ENCODE measurements at regions not wholly inside any gene's neighbourhood (a gene's known extent, or its start where the extent isn't known, plus 50 kb on each side); places are given as distances from the start of the nearest gene placed in this dataset.

DNA sequence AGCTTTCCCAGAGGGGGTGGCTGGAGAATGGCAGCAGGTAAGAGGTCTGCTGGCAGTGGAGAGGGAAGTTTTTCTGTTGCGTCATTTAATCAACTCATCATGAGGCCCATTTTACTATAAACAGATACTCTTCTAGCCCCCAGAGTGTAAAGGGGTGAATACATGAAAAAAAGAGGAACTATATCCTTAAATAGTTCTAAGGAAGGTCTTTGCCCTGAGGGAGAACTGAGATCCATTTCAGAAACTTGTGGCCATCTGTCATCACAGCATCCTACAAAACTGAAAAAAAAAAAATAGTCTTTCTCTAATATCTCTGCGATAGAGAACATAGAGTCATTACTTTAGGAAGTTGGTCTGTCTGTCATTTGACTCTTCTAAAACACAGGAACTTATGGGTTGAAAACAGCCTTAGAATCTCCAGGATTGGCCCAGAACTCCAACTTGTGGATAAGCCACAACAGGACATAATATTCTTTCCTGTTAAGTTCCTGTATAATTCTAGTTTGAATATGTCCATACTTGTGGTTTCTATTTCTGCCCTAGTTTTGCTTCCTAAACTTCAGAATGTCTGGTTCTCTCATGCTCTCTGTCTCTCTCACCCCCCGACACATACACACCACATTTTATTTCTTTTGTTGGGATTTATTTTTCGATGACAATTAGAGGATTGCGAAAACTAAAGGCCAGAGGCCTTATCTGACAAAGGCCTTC, 238.5 kb upstream of the PIK3R1 start:
- in situ Hi-C loops (cut with MboI; ENCODE audit: low pct_ligation_motif_present in 1 of 4, low pct_unique_long_range_greater_than_20kb in 1 of 4, low sequenced_read_pairs in 3 of 4) = no loop called here
- DNase-seq = no peak
- Histone ChIP-seq H3K27ac (peak overlapping the region in 1 of 4 donors; percentile 16), H3K4me1 (peaks cover 0 to 8% (median 2%) of the 10 kb centered on the region in 4 donors), H3K4me3 (no peak overlapping the region), H3K36me3 (no peaks in the 10 kb centered on the region), H3K9me3 (no peaks in the 10 kb centered on the region), H3K27me3 (no peaks in the 10 kb centered on the region)
- TF ChIP-seq POLR2A (IDR thresholded peaks at IDR 0.05) = no peak
- TF ChIP-seq EP300 (IDR thresholded peaks at IDR 0.05; ENCODE audit: low read depth) = no peak
- no peak for TF ChIP-seq POLR2AphosphoS5 (IDR thresholded peaks at IDR 0.05)
- TF ChIP-seq, protein P1, sequence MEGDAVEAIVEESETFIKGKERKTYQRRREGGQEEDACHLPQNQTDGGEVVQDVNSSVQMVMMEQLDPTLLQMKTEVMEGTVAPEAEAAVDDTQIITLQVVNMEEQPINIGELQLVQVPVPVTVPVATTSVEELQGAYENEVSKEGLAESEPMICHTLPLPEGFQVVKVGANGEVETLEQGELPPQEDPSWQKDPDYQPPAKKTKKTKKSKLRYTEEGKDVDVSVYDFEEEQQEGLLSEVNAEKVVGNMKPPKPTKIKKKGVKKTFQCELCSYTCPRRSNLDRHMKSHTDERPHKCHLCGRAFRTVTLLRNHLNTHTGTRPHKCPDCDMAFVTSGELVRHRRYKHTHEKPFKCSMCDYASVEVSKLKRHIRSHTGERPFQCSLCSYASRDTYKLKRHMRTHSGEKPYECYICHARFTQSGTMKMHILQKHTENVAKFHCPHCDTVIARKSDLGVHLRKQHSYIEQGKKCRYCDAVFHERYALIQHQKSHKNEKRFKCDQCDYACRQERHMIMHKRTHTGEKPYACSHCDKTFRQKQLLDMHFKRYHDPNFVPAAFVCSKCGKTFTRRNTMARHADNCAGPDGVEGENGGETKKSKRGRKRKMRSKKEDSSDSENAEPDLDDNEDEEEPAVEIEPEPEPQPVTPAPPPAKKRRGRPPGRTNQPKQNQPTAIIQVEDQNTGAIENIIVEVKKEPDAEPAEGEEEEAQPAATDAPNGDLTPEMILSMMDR (IDR thresholded peaks at IDR 0.05) = no peak
- intact Hi-C loops (cut with DNase I; ENCODE audit: low total_unique reads) = no loop called here
- WGBS, 2 donors (ENCODE audit: low coverage in 1 of 2) = 81 to 91% methylated on average over 4 to 5 of the region's 5 CpGs

DNA sequence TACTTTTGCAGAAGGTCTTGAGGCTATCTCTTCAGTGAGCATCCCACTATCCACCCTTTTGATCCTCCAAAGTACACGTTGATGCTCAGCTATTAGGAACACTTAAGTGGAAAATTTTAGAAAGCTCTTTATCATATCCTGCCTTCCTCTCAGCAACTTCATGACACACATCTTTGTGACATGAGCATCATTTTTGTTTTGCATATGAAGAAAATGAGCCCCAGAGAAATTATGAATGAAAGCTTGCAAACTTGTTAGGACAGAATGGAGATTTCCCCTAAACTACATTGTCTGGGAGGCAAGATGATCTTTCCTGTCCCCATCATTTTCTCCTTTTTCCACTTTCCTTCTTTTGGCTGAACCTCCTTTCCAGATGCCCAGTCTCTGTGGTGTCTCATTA, 239.4 kb upstream of the PIK3R1 start:
- in situ Hi-C loops (cut with MboI; ENCODE audit: low pct_ligation_motif_present in 1 of 4, low pct_unique_long_range_greater_than_20kb in 1 of 4, low sequenced_read_pairs in 3 of 4) (no loop called here), intact Hi-C loops (cut with DNase I; ENCODE audit: low total_unique reads) (no loop called here)
- Histone ChIP-seq H3K9me3 (no peaks in the 10 kb centered on the region), H3K4me1 (peaks cover 0 to 17% (median 2%) of the 10 kb centered on the region in 4 donors), H3K36me3 (no peaks in the 10 kb centered on the region), H3K4me3 (no peak overlapping the region), H3K27ac (no peak overlapping the region), H3K27me3 (no peaks in the 10 kb centered on the region)
- no peak for DNase-seq
- TF ChIP-seq EP300 (IDR thresholded peaks at IDR 0.05; ENCODE audit: low read depth) (no peak), POLR2A (IDR thresholded peaks at IDR 0.05) (no peak), POLR2AphosphoS5 (IDR thresholded peaks at IDR 0.05) (no peak)
- TF ChIP-seq, protein P1 (IDR thresholded peaks at IDR 0.05) = no peak
- 58 to 77% methylated on average over 1 of the region's 1 CpG for WGBS, 2 donors (ENCODE audit: low coverage in 1 of 2)

- intact Hi-C loops (cut with DNase I; ENCODE audit: low total_unique reads) = no loop called here
- no peak for DNase-seq
- Histone ChIP-seq H3K27ac (no peak overlapping the region), H3K27me3 (no peaks in the 10 kb centered on the region), H3K4me3 (no peak overlapping the region), H3K36me3 (no peaks in the 10 kb centered on the region), H3K4me1 (peaks cover 0 to 23% (median 2%) of the 10 kb centered on the region in 4 donors), H3K9me3 (no peaks in the 10 kb centered on the region)
- TF ChIP-seq POLR2AphosphoS5 (IDR thresholded peaks at IDR 0.05) (no peak), POLR2A (IDR thresholded peaks at IDR 0.05) (no peak), EP300 (IDR thresholded peaks at IDR 0.05; ENCODE audit: low read depth) (no peak)
- TF ChIP-seq, protein P1 (IDR thresholded peaks at IDR 0.05) = no peak
- in situ Hi-C loops (cut with MboI; ENCODE audit: low pct_ligation_motif_present in 1 of 4, low pct_unique_long_range_greater_than_20kb in 1 of 4, low sequenced_read_pairs in 3 of 4) = no loop called here
These were observed 241.1 kb upstream of the PIK3R1 start for GRCh38 chr5:67974471-67974870.

DNA sequence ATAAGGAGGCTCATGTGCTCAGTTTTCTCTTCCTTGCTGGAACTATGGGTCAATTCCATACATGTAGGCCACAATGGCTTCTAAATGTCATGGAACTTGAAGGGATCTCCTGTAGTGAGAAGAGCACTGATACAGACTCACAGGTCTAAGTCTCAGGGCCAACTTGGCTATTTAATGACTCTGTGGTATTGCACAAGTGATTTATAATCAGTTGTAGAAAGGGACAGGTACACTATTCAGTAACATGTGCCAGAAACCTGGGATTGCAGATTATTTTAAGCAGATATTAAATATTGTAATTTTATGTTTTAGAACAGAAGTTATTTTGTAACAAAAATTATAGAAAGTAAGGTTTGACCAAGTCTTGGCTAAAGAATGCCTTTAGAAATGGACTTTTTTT, 241.5 kb upstream of the PIK3R1 start:
- Histone ChIP-seq H3K9me3 (no peaks in the 10 kb centered on the region), H3K27me3 (no peaks in the 10 kb centered on the region), H3K36me3 (no peaks in the 10 kb centered on the region), H3K4me3 (no peak overlapping the region), H3K27ac (no peak overlapping the region), H3K4me1 (peaks cover 0 to 23% (median 2%) of the 10 kb centered on the region in 4 donors)
- in situ Hi-C loops (cut with MboI; ENCODE audit: low pct_ligation_motif_present in 1 of 4, low pct_unique_long_range_greater_than_20kb in 1 of 4, low sequenced_read_pairs in 3 of 4) (no loop called here), intact Hi-C loops (cut with DNase I; ENCODE audit: low total_unique reads) (no loop called here)
- no peak for TF ChIP-seq EP300 (IDR thresholded peaks at IDR 0.05; ENCODE audit: low read depth)
- no peak for TF ChIP-seq POLR2A (IDR thresholded peaks at IDR 0.05)
- TF ChIP-seq, protein P1 (IDR thresholded peaks at IDR 0.05) = no peak
- TF ChIP-seq POLR2AphosphoS5 (IDR thresholded peaks at IDR 0.05) = no peak
- no peak for DNase-seq
